ENCODE measurements at regions not wholly inside any gene's neighbourhood (a gene's known extent, or its start where the extent isn't known, plus 50 kb on each side); places are given as distances from the start of the nearest gene placed in this dataset.

- TF ChIP-seq CTCF (IDR thresholded peaks at IDR 0.05) (no peak), POLR2A (IDR thresholded peaks at IDR 0.05) (no peak)
Measured at GRCh38 chr3:153901152-153901551, 220.0 kb upstream of the ARHGEF26 start.

Data from adrenal gland (tissue), 5 donors.